H1 (cell line): ENCODE measurements at regions not wholly inside any gene's neighbourhood (a gene's known extent, or its start where the extent isn't known, plus 50 kb on each side); places are given as distances from the start of the nearest gene placed in this dataset.

Source experiments
- CTCF ChIA-PET: fragments of 300-600 bp; sonication (Branson Sonifier 250); formaldehyde crosslinking; loops from one replicate; lab custom pipeline; 2021; ENCODE audit not compliant: partially characterized antibody; lab: Charles Lee
- POLR2A ChIA-PET: fragments of 300-600 bp; sonication (Branson Sonifier 250); formaldehyde crosslinking; loops from one replicate; lab custom pipeline; 2021; ENCODE audit warnings: inconsistent platforms; ENCODE audit not compliant: partially characterized antibody; lab: Charles Lee
- DNase-seq, 2 experiments: peaks; one replicate each; pipeline versions ENCODE4 v3.0.0 to v3.0.0-alpha.2; 2010 to 2022; ENCODE audit warnings: low spot score in 2 of 2, low read depth in 1 of 2, mixed read lengths in 1 of 2
- FAIRE-seq: peaks from 2 replicates; lab custom pipeline; 2011; peaks lifted over from hg19 to GRCh38; lab: Jason Lieb, UNC
- H2AFZ ChIP-seq: 2 replicates; pipeline ENCODE4 v1.8.1; 2012; ENCODE audit warnings: low read length, inconsistent platforms
- H2AK5ac ChIP-seq: 2 replicates; pipeline ENCODE4 v1.6.1; 2013; ENCODE audit warnings: low read depth, low read length
- H2BK120ac ChIP-seq: replicated peaks from 2 replicates; pipeline ENCODE3; 2013; ENCODE audit warnings: low read depth, low read length, inconsistent platforms
- H2BK12ac ChIP-seq: 2 replicates; pipeline ENCODE4 v1.6.1; 2013; ENCODE audit warnings: low read depth, low read length
- H2BK15ac ChIP-seq: 2 replicates; pipeline ENCODE4 v1.6.1; 2013; ENCODE audit warnings: low read length
- H2BK20ac ChIP-seq: 2 replicates; pipeline ENCODE4 v1.6.1; 2013; ENCODE audit warnings: low read length
- H2BK5ac ChIP-seq: 2 replicates; pipeline ENCODE4 v1.6.1; 2013; ENCODE audit warnings: low read depth, low read length
- H3K14ac ChIP-seq: 2 replicates; pipeline ENCODE4 v1.6.1; 2013; ENCODE audit warnings: inconsistent platforms; ENCODE audit not compliant: insufficient read length
- H3K18ac ChIP-seq: 2 replicates; pipeline ENCODE4 v1.6.1; 2013; ENCODE audit warnings: low read length; ENCODE audit errors: extremely low read depth
- H3K23ac ChIP-seq: 2 replicates; pipeline ENCODE4 v1.6.1; 2013; ENCODE audit warnings: inconsistent platforms; ENCODE audit not compliant: insufficient read length
- H3K23me2 ChIP-seq: 2 replicates; pipeline ENCODE4 v1.6.1; 2013; ENCODE audit warnings: low read depth, low read length
- H3K27ac ChIP-seq: 2 replicates; pipeline ENCODE4 v1.6.1; 2011; ENCODE audit warnings: low read depth, low read length, inconsistent platforms
- H3K27me3 ChIP-seq, 4 experiments: replicated peaks in 1 of 4; 1 replicate in 1 of 4; 2 replicates in 3 of 4; pipeline versions ENCODE4 v1.6.1 to v1.8.1; 2011 to 2013; ENCODE audit warnings: low read length in 3 of 4, mild to moderate bottlenecking in 3 of 4, inconsistent platforms in 2 of 4, mixed read lengths in 2 of 4, moderate library complexity in 1 of 4; ENCODE audit not compliant: control insufficient read depth in 3 of 4, insufficient read depth in 3 of 4; ENCODE audit errors: extremely low read depth in 1 of 4
- H3K36me3 ChIP-seq, 4 experiments: 2 replicates each; pipeline versions ENCODE4 v1.6.1 to v1.8.1; 2011 to 2013; ENCODE audit warnings: mild to moderate bottlenecking in 4 of 4, low read length in 3 of 4, moderate library complexity in 2 of 4, control low read depth in 1 of 4, inconsistent platforms in 1 of 4; ENCODE audit not compliant: insufficient read depth in 4 of 4, control insufficient read depth in 2 of 4
- H3K4ac ChIP-seq: replicated peaks from 2 replicates; pipeline ENCODE3; 2013; ENCODE audit warnings: low read length, low read depth, mixed read lengths, inconsistent platforms; ENCODE audit not compliant: insufficient read length
- H3K4me1 ChIP-seq, 4 experiments: replicated peaks in 1 of 4; 1 replicate in 1 of 4; 2 replicates in 3 of 4; pipeline versions ENCODE4 v1.6.1 to v1.8.1; 2011 to 2013; ENCODE audit warnings: low read length in 3 of 4, inconsistent platforms in 2 of 4, mixed read lengths in 1 of 4; ENCODE audit not compliant: insufficient read depth in 4 of 4, control insufficient read depth in 3 of 4
- H3K4me2 ChIP-seq, 2 experiments: 2 replicates each; pipeline versions ENCODE4 v1.6.1 to v1.8.1; 2011 to 2013; ENCODE audit warnings: low read depth in 2 of 2, low read length in 2 of 2, control low read depth in 1 of 2, inconsistent platforms in 1 of 2, mild to moderate bottlenecking in 1 of 2; ENCODE audit not compliant: insufficient read depth in 1 of 2
- H3K4me3 ChIP-seq, 4 experiments: fragments of 200-600, 300-600 bp in 1 of 4; sonication (generic), shearing (Covaris generic), sonication (Bioruptor Twin) in 1 of 4; 2 replicates each; pipeline versions ENCODE4 v1.5.1 to v1.8.1; 2011 to 2016; ENCODE audit warnings: low read length in 4 of 4, low read depth in 3 of 4, control low read depth in 2 of 4, inconsistent platforms in 2 of 4, mild to moderate bottlenecking in 2 of 4, mixed read lengths in 1 of 4, moderate library complexity in 1 of 4; ENCODE audit not compliant: insufficient read depth in 2 of 4; ENCODE audit errors: extremely low read depth in 1 of 4
- H3K56ac ChIP-seq: replicated peaks from 2 replicates; pipeline ENCODE3; 2013; ENCODE audit warnings: low read depth, mild to moderate bottlenecking, mixed read lengths, low read length, inconsistent platforms; ENCODE audit not compliant: insufficient read length
- H3K79me1 ChIP-seq: 2 replicates; pipeline ENCODE4 v1.6.1; 2013; ENCODE audit warnings: low read depth, low read length, control low read depth
- H3K79me2 ChIP-seq, 2 experiments: 2 replicates each; pipeline versions ENCODE4 v1.6.1 to v1.8.1; 2012 to 2013; ENCODE audit warnings: low read length in 2 of 2, mild to moderate bottlenecking in 2 of 2, inconsistent platforms in 1 of 2; ENCODE audit not compliant: insufficient read depth in 2 of 2, control insufficient read depth in 1 of 2
- H3K9ac ChIP-seq, 4 experiments: replicated peaks in 1 of 4; 1 replicate in 1 of 4; 2 replicates in 3 of 4; pipeline versions ENCODE4 v1.6.1 to v1.8.1; 2011 to 2013; ENCODE audit warnings: low read depth in 3 of 4, low read length in 3 of 4, control low read depth in 2 of 4, mild to moderate bottlenecking in 2 of 4, moderate library complexity in 2 of 4, inconsistent platforms in 1 of 4; ENCODE audit errors: extremely low read depth in 1 of 4
- H3K9me3 ChIP-seq, 2 experiments: 2 replicates each; pipeline versions ENCODE4 v1.6.1 to v1.8.1; 2012 to 2013; ENCODE audit warnings: mild to moderate bottlenecking in 2 of 2, moderate library complexity in 2 of 2, control low read depth in 1 of 2, inconsistent platforms in 1 of 2, low read depth in 1 of 2, low read length in 1 of 2, mixed read lengths in 1 of 2; ENCODE audit not compliant: insufficient read depth in 2 of 2
- H4K20me1 ChIP-seq, 2 experiments: replicated peaks in 1 of 2; 2 replicates each; pipeline versions ENCODE3 to v1.8.1; 2011 to 2013; ENCODE audit warnings: inconsistent platforms in 2 of 2, low read length in 2 of 2, mild to moderate bottlenecking in 1 of 2; ENCODE audit not compliant: insufficient read depth in 2 of 2, control insufficient read depth in 1 of 2
- H4K5ac ChIP-seq: 2 replicates; pipeline ENCODE4 v1.6.1; 2013; ENCODE audit warnings: low read length, low read depth, mixed read lengths, inconsistent platforms; ENCODE audit not compliant: insufficient read length
- H4K8ac ChIP-seq: 2 replicates; pipeline ENCODE4 v1.8.0; 2013; ENCODE audit warnings: mild to moderate bottlenecking, moderate library complexity, low read length, inconsistent platforms; ENCODE audit not compliant: insufficient read depth; ENCODE audit errors: extremely low read depth
- H4K91ac ChIP-seq: replicated peaks from 2 replicates; pipeline ENCODE3; 2013; ENCODE audit warnings: low read length, mixed read lengths, inconsistent platforms; ENCODE audit not compliant: insufficient read length
- PHF8 ChIP-seq: fragments of 200-600 bp; sonication (generic); conservative IDR thresholded peaks from 2 replicates; pipeline ENCODE4 v1.7.1; 2012; ENCODE audit warnings: low read depth, mild to moderate bottlenecking, inconsistent platforms, low read length, moderate library complexity
- RAD21 ChIP-seq, 2 experiments: IDR thresholded peaks in 1 of 2; conservative IDR thresholded peaks in 1 of 2; 2 replicates each; pipeline ENCODE4 v1.6.1; 2011; ENCODE audit warnings: low read depth in 2 of 2, low read length in 2 of 2, improper control_type of control experiment in 1 of 2, inconsistent platforms in 1 of 2, mild to moderate bottlenecking in 1 of 2, moderate library complexity in 1 of 2
- TEAD4 ChIP-seq: IDR thresholded peaks from 2 replicates; pipeline ENCODE4 v1.6.1; 2012; ENCODE audit warnings: low read depth, low read length, inconsistent platforms, mixed read lengths
- WGBS, 2 experiments: shearing (Covaris generic) in 1 of 2; methylation state at CpG; one replicate each; pipeline versions ENCODE4 v1.1.6 to v1.1.7; 2013 to 2015; ENCODE audit warnings: low lambda C conversion rate in 2 of 2, mixed read lengths in 2 of 2, inconsistent platforms in 1 of 2, low coverage in 1 of 2, missing lambda C conversion rate in 1 of 2; ENCODE audit not compliant: insufficient replicate concordance in 2 of 2, insufficient coverage in 1 of 2, insufficient read length in 1 of 2; ENCODE audit errors: extremely low coverage in 1 of 2, missing lambda C conversion rate in 1 of 2; 5-methylcytosine and 5-hydroxymethylcytosine counted together

- Histone ChIP-seq H3K27ac (no peak overlapping the region), H4K8ac (no peak overlapping the region), H2BK120ac (peak overlapping the region; percentile 45), H3K9ac (no peak overlapping the region), H2BK15ac (no peak overlapping the region), H3K4me2 (peak overlapping the region; percentile 20 to 46; a peak in 3 of 4 replicates), H3K27me3 (no peaks in the 10 kb centered on the region), H3K4me3 (peak overlapping the region in 1 of 4 experiments; percentile 12; a peak in 1 of 8 replicates), H2BK5ac (0 out of 2 replicates have a peak overlapping the region, but pooled peaks have one; percentile 63), H4K91ac (no peak overlapping the region), H3K14ac (no peak overlapping the region), H2BK12ac (no peak overlapping the region), H3K23ac (no peak overlapping the region), H3K36me3 (no peaks in the 10 kb centered on the region), H3K9me3 (no peaks in the 10 kb centered on the region), H3K23me2 (0 out of 2 replicates have a peak, but pooled peaks cover 2% of the 10 kb centered on the region), H3K79me1 (peaks cover 2% of the 10 kb centered on the region; the same call in 1 of the 2 replicates), H3K18ac (no peak overlapping the region), H3K4me1 (peaks cover 6 to 19% (median 14%) of the 10 kb centered on the region in 4 experiments; a peak in 6 of 7 replicates), H3K79me2 (peaks cover 0 to 13% of the 10 kb centered on the region in 2 experiments; a peak in 2 of 4 replicates), H2BK20ac (no peak overlapping the region), H2AK5ac (no peak overlapping the region), H2AFZ (no peak overlapping the region), H4K20me1 (no peaks in the 10 kb centered on the region), H4K5ac (no peak overlapping the region), H3K56ac (no peak overlapping the region), H3K4ac (no peak overlapping the region)
- DNase-seq = no peak
- 34% methylated on average over 5 of the region's 5 CpGs; no CpG with 5 or more reads in 1 of the 2 experiments for WGBS, 2 experiments
- FAIRE-seq = peak; percentile 52
- CTCF ChIA-PET = no interaction called here
- peak; percentile 61; the same call in 1 of the 2 replicates for TF ChIP-seq TEAD4
- no peak for TF ChIP-seq PHF8
- TF ChIP-seq RAD21 (IDR thresholded peaks at IDR 0.05 in 1 of 2, conservative IDR thresholded peaks at IDR 0.05 in 1 of 2; ENCODE audit: low read depth in 2 of 2, low read length in 2 of 2) = no peak
- POLR2A ChIA-PET = no interaction called here
Observed at GRCh38 chr15:62464705-62465104, 299.6 kb upstream of the C2CD4B start.
